ENCODE measurements at regions not wholly inside any gene's neighbourhood (a gene's known extent, or its start where the extent isn't known, plus 50 kb on each side); places are given as distances from the start of the nearest gene placed in this dataset.

DNA sequence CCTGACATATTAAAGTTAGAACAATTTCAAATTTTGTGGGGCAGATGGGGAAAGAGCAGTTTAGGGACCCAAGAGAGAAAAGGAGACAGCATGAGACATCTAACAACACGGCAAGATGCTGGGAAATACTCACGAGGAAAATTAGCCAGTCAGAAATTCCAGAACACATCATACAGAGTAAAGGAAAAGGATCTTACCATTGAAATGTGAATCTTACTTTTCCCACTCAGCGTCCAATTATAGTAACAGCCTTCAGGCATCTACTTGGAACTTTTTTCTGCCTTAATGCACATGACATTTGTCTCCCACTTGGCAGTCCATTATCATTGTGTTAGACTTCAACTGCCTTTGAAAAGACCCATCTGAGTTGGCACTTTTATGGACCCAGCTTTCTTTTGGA lies 189.7 kb upstream of the SLC27A6 start:
- TF ChIP-seq CTCF (IDR thresholded peaks at IDR 0.05; ENCODE audit: insufficient read depth, low read length): no peak
- no peak for TF ChIP-seq REST (IDR thresholded peaks at IDR 0.05; ENCODE audit: insufficient replicate concordance, low read depth)
- no peak for TF ChIP-seq GABPA (IDR thresholded peaks at IDR 0.05; ENCODE audit: low read depth)
- no peak for TF ChIP-seq POLR2AphosphoS5 (IDR thresholded peaks at IDR 0.05; ENCODE audit: low read depth)
- TF ChIP-seq SPI1 (IDR thresholded peaks at IDR 0.05; ENCODE audit: borderline replicate concordance, low read depth): no peak
